Hematopoietic multipotent progenitor cell treated with erythropoietin and hydrocortisone succinate and interleukin-3 and kit ligand, for 15 days (in vitro differentiated cells): ENCODE measurements at regions not wholly inside any gene's neighbourhood (a gene's known extent, or its start where the extent isn't known, plus 50 kb on each side); places are given as distances from the start of the nearest gene placed in this dataset.

Experiments
- DNase-seq: peaks from one replicate; pipeline ENCODE4 v3.0.0-alpha.2; 2015; ENCODE audit warnings: low spot score

GRCh38 chr18:34643989-34644388 is 66.1 kb upstream of the DTNA start:
- no peak for DNase-seq

GRCh38 chr18:34647251-34647650 is 62.8 kb upstream of the DTNA start:
- DNase-seq = no peak

GRCh38 chr18:34648269-34648985 is 61.7 kb upstream of the DTNA start:
- DNase-seq = no peak

GRCh38 chr18:34649080-34649479 is 61.0 kb upstream of the DTNA start:
- DNase-seq = no peak

GRCh38 chr18:34650121-34650545 is 60.0 kb upstream of the DTNA start:
- DNase-seq = no peak

GRCh38 chr18:34651586-34652369 is 58.3 kb upstream of the DTNA start:
- no peak for DNase-seq

- no peak for DNase-seq
Measured at GRCh38 chr18:34655131-34655530, 55.0 kb upstream of the DTNA start.

GRCh38 chr18:34657860-34658500 is 52.1 kb upstream of the DTNA start:
- no peak for DNase-seq

- DNase-seq = peak; percentile 62
Measured at GRCh38 chr18:34659579-34660517, 50.2 kb upstream of the DTNA start.
